ENCODE measurements at regions not wholly inside any gene's neighbourhood (a gene's known extent, or its start where the extent isn't known, plus 50 kb on each side); places are given as distances from the start of the nearest gene placed in this dataset.

DNA sequence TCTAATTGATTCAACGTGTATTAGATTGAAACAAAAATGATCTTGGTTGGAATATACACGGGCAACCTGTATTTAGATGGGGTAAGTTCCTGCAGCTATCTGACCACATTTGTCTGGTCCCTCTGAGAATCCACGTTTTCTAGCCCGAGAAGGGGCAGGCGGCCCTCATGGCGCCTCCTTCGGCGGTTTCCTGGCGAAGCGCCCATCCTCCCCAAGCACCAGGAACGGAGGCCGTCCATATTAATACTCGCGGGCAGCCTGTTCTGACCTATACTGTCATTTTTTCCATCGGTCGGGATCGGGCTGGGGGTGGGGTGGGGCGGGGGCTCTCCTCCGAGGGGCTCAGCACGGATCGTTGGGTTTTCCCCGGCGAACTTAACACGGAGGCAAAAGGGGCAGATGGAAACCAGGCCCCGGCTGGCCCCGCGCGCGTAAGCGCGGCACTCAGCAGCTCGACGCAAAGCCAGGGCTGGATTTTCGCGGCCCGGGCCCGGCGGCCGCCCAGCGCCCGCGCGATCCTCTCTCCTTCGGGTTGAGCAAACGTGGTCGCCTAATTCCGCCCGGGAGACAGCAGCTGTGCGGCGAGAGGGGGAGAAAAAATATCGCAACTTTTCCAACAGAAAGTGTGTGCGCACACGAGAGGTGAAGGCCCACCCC is 77.2 kb upstream of the BCOR start (continued):
- TF ChIP-seq, protein P1, sequence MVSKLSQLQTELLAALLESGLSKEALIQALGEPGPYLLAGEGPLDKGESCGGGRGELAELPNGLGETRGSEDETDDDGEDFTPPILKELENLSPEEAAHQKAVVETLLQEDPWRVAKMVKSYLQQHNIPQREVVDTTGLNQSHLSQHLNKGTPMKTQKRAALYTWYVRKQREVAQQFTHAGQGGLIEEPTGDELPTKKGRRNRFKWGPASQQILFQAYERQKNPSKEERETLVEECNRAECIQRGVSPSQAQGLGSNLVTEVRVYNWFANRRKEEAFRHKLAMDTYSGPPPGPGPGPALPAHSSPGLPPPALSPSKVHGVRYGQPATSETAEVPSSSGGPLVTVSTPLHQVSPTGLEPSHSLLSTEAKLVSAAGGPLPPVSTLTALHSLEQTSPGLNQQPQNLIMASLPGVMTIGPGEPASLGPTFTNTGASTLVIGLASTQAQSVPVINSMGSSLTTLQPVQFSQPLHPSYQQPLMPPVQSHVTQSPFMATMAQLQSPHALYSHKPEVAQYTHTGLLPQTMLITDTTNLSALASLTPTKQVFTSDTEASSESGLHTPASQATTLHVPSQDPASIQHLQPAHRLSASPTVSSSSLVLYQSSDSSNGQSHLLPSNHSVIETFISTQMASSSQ (IDR thresholded peaks at IDR 0.05; ENCODE audit: low read depth): no peak
- TF ChIP-seq, protein P1 (CRISPR knock-in tag; IDR thresholded peaks at IDR 0.05; ENCODE audit: borderline replicate concordance): 0 out of 2 replicates have a peak, but pooled peaks have one; percentile 19
- TF ChIP-seq MEIS2 (CRISPR knock-in tag; IDR thresholded peaks at IDR 0.05): no peak
- TF ChIP-seq, protein P2, sequence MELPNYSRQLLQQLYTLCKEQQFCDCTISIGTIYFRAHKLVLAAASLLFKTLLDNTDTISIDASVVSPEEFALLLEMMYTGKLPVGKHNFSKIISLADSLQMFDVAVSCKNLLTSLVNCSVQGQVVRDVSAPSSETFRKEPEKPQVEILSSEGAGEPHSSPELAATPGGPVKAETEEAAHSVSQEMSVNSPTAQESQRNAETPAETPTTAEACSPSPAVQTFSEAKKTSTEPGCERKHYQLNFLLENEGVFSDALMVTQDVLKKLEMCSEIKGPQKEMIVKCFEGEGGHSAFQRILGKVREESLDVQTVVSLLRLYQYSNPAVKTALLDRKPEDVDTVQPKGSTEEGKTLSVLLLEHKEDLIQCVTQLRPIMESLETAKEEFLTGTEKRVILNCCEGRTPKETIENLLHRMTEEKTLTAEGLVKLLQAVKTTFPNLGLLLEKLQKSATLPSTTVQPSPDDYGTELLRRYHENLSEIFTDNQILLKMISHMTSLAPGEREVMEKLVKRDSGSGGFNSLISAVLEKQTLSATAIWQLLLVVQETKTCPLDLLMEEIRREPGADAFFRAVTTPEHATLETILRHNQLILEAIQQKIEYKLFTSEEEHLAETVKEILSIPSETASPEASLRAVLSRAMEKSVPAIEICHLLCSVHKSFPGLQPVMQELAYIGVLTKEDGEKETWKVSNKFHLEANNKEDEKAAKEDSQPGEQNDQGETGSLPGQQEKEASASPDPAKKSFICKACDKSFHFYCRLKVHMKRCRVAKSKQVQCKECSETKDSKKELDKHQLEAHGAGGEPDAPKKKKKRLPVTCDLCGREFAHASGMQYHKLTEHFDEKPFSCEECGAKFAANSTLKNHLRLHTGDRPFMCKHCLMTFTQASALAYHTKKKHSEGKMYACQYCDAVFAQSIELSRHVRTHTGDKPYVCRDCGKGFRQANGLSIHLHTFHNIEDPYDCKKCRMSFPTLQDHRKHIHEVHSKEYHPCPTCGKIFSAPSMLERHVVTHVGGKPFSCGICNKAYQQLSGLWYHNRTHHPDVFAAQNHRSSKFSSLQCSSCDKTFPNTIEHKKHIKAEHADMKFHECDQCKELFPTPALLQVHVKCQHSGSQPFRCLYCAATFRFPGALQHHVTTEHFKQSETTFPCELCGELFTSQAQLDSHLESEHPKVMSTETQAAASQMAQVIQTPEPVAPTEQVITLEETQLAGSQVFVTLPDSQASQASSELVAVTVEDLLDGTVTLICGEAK (IDR thresholded peaks at IDR 0.05): no peak
- TF ChIP-seq, protein P2 (CRISPR knock-in tag; IDR thresholded peaks at IDR 0.05): 0 out of 2 replicates have a peak, but pooled peaks have one; percentile 6
- no peak for TF ChIP-seq ZNF329 (CRISPR knock-in tag; IDR thresholded peaks at IDR 0.05; ENCODE audit: low read depth)

All from HepG2 (cell line).